ENCODE measurements at regions not wholly inside any gene's neighbourhood (a gene's known extent, or its start where the extent isn't known, plus 50 kb on each side); places are given as distances from the start of the nearest gene placed in this dataset.

DNA sequence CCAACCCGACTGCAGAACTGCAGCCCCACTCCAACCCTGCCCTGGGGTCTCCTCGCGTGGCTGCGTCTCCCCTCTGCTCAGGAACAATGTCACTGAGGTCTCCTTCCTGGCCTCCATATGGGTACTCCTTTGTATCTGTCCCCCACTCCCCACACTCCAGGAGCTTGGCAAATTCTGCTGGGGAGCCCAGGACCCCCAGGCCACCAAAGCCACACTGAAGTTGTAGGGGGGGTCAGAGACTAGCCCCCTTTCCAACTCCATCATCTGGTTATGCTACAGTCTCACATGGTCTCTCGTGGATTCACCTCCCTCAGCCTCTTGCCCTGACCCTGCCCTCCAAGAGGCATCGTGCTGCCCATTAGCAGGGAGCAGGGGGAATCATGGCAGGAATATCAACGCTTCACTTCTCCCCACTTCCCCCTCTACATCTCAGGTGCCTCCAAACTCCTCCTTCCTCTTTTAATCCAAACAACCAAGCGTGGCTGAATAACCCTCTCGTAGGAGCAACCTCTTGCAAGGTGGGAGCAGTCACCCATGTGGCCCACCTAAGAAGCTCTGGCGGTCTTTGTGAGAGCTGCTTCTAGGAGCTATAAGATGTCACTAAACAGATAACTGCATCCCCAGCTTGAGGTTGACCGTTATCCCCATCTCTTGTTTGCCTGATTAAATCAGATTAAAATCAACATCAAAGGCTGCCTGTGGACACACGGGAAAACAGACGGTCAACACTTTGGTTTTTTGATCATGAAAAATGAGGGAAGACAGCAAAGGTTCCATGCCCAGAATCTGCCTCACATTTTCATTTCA, 86.4 kb downstream of the MIS18A start:
- TF ChIP-seq POLR2A (IDR thresholded peaks at IDR 0.05), result no peak
- TF ChIP-seq, protein P1, sequence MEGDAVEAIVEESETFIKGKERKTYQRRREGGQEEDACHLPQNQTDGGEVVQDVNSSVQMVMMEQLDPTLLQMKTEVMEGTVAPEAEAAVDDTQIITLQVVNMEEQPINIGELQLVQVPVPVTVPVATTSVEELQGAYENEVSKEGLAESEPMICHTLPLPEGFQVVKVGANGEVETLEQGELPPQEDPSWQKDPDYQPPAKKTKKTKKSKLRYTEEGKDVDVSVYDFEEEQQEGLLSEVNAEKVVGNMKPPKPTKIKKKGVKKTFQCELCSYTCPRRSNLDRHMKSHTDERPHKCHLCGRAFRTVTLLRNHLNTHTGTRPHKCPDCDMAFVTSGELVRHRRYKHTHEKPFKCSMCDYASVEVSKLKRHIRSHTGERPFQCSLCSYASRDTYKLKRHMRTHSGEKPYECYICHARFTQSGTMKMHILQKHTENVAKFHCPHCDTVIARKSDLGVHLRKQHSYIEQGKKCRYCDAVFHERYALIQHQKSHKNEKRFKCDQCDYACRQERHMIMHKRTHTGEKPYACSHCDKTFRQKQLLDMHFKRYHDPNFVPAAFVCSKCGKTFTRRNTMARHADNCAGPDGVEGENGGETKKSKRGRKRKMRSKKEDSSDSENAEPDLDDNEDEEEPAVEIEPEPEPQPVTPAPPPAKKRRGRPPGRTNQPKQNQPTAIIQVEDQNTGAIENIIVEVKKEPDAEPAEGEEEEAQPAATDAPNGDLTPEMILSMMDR (IDR thresholded peaks at IDR 0.05), result no peak
